ENCODE measurements at regions not wholly inside any gene's neighbourhood (a gene's known extent, or its start where the extent isn't known, plus 50 kb on each side); places are given as distances from the start of the nearest gene placed in this dataset.

DNA sequence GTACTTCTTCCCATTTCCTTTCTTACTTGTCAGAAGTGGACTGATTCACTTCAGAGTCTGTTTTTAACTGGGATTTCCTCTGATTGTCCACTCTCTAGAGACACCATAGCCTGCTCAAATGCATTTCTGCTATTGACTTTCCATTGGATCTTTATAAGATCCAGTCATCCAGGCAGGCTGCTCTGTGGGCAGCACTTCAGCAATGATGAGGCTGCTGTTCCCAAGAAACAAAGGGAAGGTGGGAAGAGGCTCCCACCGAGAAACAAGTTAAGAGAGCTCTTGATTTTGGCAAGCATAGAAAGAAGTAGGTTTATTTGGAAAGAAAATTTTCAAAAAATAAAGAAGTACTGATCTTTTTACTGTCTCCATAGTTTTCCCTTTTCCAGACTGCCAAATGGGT is 125.8 kb upstream of the STARD13 start:
- TF ChIP-seq RFX5 (IDR thresholded peaks at IDR 0.05; ENCODE audit: low read depth, low read length) (no peak), POLR2A (IDR thresholded peaks at IDR 0.05; ENCODE audit: low read depth, low read length) (no peak), MAZ (IDR thresholded peaks at IDR 0.05; ENCODE audit: borderline replicate concordance, low read depth, low read length) (no peak), NFE2L2 (IDR thresholded peaks at IDR 0.05; ENCODE audit: low read depth, low read length) (no peak)
- TF ChIP-seq, protein P1, sequence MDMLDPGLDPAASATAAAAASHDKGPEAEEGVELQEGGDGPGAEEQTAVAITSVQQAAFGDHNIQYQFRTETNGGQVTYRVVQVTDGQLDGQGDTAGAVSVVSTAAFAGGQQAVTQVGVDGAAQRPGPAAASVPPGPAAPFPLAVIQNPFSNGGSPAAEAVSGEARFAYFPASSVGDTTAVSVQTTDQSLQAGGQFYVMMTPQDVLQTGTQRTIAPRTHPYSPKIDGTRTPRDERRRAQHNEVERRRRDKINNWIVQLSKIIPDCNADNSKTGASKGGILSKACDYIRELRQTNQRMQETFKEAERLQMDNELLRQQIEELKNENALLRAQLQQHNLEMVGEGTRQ (IDR thresholded peaks at IDR 0.05; ENCODE audit: low read depth, low read length), result no peak
- TF ChIP-seq, protein P2, sequence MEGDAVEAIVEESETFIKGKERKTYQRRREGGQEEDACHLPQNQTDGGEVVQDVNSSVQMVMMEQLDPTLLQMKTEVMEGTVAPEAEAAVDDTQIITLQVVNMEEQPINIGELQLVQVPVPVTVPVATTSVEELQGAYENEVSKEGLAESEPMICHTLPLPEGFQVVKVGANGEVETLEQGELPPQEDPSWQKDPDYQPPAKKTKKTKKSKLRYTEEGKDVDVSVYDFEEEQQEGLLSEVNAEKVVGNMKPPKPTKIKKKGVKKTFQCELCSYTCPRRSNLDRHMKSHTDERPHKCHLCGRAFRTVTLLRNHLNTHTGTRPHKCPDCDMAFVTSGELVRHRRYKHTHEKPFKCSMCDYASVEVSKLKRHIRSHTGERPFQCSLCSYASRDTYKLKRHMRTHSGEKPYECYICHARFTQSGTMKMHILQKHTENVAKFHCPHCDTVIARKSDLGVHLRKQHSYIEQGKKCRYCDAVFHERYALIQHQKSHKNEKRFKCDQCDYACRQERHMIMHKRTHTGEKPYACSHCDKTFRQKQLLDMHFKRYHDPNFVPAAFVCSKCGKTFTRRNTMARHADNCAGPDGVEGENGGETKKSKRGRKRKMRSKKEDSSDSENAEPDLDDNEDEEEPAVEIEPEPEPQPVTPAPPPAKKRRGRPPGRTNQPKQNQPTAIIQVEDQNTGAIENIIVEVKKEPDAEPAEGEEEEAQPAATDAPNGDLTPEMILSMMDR (conservative IDR thresholded peaks at IDR 0.05; ENCODE audit: low read depth, low read length), result no peak

Measured in IMR-90 (cell line).